Vagina (tissue), 2 donors: ENCODE measurements at regions not wholly inside any gene's neighbourhood (a gene's known extent, or its start where the extent isn't known, plus 50 kb on each side); places are given as distances from the start of the nearest gene placed in this dataset.

ENCODE experiments used
- CTCF ChIP-seq, 3 experiments: fragments of 450-650 bp in 2 of 3; fragments of 200-600 bp in 1 of 3; sonication (generic) in 1 of 3; IDR thresholded peaks; one replicate each; pipeline ENCODE4 v1.5.1; 2017 to 2019; ENCODE audit warnings: antibody characterized with exemption in 3 of 3, mild to moderate bottlenecking in 2 of 3, moderate library complexity in 2 of 3
- POLR2A ChIP-seq, 2 donors: fragments of 450-650 bp; IDR thresholded peaks; one replicate each; pipeline ENCODE4 v1.6.1; 2017; ENCODE audit warnings: antibody characterized with exemption in 2 of 2, mild to moderate bottlenecking in 2 of 2, moderate library complexity in 2 of 2
- POLR2AphosphoS5 ChIP-seq, 2 donors: sonication (generic); formaldehyde crosslinking; IDR thresholded peaks; one replicate each; pipeline ENCODE4 v1.9.0; 2017; ENCODE audit warnings: antibody characterized with exemption in 2 of 2, mild to moderate bottlenecking in 2 of 2, low read depth in 1 of 2; ENCODE audit not compliant: insufficient read depth in 1 of 2

GRCh38 chr11:92625894-92626293, 343.6 kb upstream of the MTNR1B start:
- TF ChIP-seq CTCF (IDR thresholded peaks at IDR 0.05) (no peak), POLR2A (IDR thresholded peaks at IDR 0.05) (no peak), POLR2AphosphoS5 (IDR thresholded peaks at IDR 0.05; ENCODE audit: insufficient read depth in 1 of 2, low read depth in 1 of 2) (no peak)
